Limb (tissue), 2 donors: ENCODE measurements at regions not wholly inside any gene's neighbourhood (a gene's known extent, or its start where the extent isn't known, plus 50 kb on each side); places are given as distances from the start of the nearest gene placed in this dataset.
A peak's percentile ranks its signal among the peaks of the same experiment; 100 is the strongest.

ENCODE experiments used
- DNase-seq, 2 donors: peaks; one replicate each; pipeline ENCODE4 v3.0.0-alpha.2; 2016; ENCODE audit errors: extremely low spot score in 2 of 2

DNA sequence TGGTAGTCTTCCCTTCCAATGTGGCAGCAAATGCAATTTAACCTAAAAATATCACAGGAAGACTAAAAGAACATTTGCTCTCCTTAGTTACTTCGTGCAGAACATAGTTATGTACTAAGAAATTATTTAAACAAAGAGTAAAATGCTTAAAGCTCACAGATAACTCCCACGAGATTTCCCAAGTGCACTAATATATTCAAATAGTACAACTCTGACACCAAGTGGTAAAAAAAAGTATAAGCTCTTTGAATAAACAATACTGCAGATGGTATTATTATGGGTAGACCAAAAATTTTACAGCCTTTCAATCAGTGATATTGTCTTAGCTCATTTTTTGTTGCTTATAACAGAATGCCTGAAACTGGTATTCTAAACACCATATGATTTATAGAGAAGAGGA lies 52.8 kb upstream of the FILIP1 start:
- peak in 1 of 2 donors; percentile 61 for DNase-seq

DNA sequence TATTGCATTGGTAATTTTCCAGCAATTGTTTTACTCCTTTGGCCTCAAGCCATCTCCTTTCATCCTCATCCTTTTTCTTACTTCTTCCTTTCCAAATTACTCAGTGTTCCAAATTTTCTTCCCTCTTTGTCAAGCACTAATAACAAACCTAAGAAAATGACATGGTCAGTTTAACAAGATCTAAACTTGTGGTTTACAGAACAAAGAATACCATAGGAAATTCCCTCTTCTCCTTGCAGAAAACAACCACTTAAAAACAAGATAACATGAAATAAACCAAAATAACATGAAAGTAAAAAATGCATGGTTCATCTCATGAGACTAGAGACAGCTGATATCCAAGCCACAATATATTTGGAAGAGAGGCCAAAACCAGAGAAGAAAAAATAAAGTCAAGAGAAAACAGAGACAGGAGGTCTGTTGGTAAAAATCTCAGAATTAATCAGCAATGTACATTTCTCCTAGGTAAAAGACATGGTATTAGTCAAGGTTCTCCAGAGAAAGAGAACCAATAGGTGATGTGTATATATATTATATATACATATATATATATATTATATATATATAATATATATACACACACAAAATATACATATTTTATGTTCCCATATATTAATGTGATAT lies 51.0 kb upstream of the SENP6 start:
- no peak for DNase-seq

DNA sequence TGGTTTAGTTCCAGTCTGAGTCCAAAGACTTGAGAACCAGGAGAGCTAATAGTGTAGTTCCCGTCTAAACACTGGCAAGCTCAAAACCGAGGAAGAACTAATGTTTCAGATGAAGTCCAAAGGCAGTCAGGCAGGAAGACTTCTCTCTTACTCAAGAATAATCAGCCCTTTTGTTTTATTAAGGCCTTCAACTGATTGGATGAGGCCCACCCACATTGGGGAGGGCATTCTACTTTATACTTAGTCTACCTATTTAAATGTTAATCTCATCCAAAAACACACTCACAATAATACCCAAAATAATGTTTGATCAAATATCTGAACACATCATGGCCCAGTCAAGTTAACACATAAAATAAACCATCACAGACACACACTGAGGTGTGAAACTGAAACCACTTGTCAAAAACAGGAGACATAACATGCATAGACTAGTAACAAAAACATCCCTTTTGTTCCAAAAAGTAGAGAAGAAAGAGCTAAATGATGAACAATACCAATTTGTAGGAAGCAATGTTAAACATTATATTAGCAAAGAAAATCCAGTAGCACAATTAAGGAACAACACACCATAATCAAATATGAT lies 50.2 kb upstream of the SENP6 start:
- no peak for DNase-seq
